HG03460 (cell line): ENCODE measurements at regions not wholly inside any gene's neighbourhood (a gene's known extent, or its start where the extent isn't known, plus 50 kb on each side); places are given as distances from the start of the nearest gene placed in this dataset.

ENCODE experiments used
- ATAC-seq: cut with Tn5 transposase; IDR thresholded peaks from one replicate; pipeline ENCODE4 v1.9.1; 2021; ENCODE audit not compliant: unreplicated experiment

DNA sequence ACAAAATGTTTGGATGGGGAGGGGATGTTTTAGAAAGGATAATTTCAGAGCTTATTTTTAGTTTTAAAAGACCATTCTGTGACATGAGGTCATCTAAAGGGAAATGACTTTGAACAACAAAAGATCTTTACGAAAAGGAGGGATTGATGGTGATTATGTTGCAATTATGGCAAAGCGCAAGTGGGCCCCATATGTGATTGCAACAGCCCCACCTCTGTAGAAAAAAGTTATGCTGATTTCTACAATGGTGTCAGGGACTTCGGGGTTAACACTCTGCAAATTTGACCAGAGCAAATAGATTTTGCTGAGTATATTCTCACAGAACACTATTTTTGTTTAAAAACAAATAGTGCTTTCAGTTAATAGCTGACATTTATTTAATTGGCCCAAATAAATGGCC, 312.8 kb downstream of the NSG2 start:
- no peak for ATAC-seq

DNA sequence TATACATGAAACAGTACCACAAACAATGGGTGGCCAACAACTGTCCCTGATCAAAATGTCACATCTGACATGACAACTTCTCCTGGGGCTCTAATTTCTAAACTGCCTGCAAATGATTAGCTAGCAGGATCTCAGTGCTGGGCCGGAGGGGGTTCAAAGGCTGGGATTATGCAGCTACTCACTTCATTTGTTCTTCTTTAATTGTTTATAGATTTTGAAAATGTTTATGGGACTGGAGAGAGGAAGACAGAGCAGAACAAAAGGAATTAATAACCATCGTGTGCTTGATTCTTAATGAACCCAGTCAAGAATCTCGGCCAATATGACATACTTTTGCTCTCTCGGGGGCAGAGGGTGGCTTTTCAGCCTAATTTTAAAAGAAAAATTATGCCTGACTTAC, 313.6 kb downstream of the NSG2 start:
- no peak for ATAC-seq

DNA sequence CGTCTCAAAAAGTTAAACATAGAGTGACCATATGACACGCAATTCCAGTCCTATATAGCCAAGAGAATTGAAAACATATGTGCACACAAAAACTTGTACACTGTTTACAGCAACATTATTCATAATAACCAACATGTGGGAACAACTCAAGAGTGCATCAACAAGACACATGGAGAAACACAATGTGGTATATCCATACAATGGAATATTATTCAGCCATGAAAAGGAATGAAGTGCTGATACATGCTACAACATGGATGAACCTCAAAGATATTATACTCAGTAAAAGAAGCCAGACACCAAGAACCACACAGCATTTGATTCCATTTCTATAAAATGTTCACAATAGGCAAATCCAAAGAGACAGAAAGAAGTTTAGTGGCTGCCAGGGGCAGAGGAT, 317.0 kb downstream of the NSG2 start:
- ATAC-seq: no peak

DNA sequence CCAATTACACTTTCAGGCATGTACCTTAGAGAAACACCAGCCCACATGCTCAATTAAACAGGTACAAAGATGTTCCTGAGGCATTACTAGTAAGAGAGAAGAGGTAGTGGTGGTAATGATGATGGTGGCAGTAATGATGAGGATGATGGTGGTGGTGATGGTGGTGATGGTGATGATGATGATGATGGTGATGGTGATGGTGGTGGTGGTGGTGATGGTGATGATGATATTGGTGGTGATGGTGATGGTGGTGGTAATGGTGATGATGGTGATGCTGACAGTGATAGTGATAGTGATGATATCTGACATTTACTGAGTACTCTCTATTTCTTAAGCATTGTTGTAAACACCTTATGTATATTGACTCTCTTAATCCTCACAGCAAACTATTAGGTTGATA, 318.4 kb downstream of the NSG2 start:
- ATAC-seq: no peak

DNA sequence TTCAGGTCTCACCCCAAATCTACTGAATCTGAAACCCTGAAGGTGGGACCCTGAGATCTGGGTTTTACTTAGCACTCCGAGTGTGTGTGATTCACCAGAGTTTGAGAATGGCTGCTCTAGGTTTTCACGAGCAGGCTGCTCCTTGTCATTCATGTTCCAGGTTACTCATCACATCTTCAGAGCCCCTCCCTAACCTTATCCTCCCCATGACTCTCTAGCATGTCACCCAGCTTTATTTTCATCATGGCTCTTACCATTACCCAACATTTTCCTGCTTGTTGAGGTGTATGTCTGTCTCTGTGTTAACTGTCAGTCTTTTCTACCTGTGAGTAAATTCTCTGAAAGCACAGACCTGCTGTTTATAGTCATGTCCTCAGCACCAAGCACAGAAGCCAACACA, 319.2 kb downstream of the NSG2 start:
- ATAC-seq: no peak

DNA sequence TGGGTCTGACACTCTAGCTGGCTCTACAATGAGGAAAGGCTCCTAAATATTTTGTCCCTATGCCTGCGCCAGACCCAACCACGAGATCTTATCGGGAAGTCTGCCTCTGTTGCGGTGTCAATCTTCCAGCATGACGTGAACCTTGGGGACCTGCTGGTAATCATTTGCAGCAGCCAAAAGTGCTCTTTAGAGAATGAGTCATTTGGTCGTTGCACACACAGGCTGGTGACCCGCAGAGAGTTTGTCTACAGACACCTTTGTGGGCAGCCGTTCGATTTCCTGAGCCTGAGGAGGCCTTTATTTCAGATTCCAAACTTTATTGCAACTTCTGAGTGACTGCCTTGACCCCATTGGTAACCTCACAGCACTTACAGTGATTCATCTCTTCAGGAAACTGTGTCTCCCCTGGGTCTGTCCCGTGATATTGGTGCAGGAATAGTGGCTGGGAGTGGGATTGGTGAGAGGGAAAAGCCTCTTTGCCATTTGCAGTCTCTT, 326.1 kb downstream of the NSG2 start:
- ATAC-seq: no peak

DNA sequence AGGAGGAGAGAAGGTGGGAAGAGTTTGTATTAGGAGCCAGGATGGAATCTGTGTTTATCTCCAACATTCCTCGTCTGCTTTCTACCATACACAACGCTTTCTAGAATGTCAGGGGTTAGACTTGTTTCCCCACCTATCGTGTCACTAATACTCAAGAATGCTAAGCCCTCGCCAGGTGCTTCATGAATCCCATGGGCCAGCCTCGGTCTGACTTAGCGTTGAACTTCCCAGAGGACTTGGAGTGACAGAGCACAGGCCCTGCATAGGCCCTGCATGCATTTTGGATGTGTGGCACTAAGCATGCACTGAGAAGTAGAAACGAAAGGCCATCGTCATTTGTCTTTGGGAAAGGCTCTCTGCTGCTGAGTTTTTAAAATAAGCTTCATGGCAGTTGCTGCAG, 328.7 kb downstream of the NSG2 start:
- no peak for ATAC-seq

DNA sequence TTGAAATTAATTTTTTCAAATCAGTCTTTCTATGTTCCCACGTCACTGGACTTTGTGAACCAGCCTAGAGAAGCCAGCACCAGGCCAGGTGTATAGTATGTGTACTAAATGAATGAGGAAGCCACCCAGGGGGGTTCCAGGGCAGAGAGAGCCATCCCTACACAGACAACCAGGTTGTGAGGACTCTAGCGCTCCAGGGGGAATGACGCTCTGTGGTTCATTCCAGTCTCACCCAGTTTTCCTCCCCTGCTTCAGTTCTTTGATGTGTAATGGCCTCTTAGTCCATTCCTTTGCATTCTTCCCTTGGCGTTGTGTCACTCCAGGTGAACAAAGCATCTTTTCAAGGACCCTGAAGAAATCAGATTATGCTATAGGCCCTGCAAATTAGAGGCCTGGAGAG, 330.6 kb downstream of the NSG2 start:
- ATAC-seq: no peak

DNA sequence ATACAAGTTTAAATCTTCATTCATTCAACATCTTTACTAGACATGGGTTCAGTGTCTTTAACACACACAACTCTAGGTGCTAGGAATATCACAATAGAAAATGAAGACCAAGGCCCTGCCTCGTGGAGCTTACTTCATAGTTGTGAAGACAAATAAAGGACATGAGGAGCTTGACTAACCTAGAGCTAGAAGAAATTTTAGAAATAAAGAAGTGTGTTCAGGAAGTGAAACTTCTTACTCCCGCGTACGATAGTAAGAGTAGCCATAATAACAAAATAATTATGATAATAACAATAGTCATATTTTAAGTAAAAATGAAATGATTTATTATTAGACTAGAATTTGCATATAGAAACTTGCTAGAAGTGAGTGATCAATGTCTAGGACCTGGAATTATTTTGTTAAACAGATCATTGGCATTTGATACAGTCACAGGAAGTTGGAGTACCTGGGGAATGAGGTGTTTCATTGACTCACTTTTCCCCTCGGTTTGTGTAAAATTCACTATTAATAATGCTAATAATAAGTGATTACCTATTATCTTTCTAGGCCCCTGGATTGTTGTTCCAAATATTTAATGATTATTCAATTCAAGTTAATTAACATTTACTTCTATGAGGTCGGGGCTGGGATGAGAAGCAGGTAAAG, 331.3 kb downstream of the NSG2 start:
- ATAC-seq: no peak

DNA sequence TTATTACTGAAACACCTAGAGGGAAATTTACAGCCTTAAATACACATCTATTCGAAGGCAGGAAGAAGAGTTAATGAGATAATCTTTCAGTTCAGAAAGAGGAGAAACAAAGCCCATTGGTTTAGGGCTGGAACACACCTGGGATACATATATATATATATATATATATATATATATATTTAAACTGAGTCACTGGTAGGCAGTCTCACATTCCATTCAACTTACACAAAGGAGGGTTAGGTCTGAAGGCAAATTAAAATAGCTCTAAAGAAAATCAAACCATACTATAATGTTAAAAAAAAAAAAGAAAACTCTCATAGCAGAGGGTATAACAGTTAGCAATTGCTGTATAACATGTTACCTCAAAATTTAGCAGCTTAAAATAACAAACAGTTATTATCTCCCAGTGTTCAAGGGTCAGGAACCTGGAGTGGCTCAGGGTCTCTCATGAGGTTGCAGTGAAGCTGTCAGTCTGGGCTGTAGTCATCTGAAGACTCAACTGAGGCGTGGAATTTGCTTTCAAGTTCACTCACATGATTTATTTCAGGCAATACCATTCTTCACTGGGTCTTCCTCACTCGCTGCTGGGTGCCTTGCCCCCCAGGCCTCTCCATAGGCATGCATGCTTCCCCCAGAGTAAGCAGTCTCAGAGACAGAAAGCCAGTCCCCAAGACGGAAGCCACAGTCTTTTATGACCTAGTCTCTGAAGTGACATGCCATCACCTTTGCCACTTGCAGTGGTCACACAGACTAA, 332.8 kb downstream of the NSG2 start:
- no peak for ATAC-seq

DNA sequence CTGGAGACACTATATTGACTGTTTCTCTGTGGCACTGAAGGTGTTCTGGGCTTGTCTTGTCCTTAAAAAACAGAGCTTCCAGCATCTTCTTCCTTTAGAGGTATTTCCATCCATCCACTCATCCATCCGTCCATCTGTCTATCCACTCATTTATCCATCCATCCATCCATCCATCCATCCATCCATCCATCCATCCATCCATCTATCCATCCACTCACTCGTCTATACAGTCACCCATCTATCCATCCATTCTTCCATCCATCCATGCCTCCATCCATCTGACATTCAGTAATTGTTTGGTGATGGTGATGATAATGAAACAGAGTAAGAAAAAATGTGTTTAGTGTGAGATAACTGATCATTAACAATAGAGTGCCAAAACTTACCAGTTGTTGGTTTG, 334.8 kb downstream of the NSG2 start:
- ATAC-seq: no peak

DNA sequence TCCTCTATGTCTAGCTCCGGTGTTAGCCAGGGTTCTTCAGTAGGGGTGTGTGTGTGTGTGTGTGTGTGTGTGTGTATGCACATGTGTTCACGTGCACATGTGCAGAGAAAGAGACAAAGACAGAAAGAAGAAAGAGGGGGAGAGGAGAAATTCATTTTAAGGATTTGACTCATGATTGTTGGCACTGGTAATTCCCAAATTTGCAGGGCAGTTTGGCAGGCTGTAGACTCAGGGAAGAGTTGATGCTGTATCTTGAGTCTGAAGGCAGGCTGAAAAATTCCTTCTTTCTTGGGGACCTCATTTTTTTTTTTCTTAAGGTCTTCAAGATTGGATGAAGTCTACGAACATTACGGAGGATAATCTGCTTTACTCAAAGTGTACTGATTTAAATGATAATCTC, 335.7 kb downstream of the NSG2 start:
- no peak for ATAC-seq

DNA sequence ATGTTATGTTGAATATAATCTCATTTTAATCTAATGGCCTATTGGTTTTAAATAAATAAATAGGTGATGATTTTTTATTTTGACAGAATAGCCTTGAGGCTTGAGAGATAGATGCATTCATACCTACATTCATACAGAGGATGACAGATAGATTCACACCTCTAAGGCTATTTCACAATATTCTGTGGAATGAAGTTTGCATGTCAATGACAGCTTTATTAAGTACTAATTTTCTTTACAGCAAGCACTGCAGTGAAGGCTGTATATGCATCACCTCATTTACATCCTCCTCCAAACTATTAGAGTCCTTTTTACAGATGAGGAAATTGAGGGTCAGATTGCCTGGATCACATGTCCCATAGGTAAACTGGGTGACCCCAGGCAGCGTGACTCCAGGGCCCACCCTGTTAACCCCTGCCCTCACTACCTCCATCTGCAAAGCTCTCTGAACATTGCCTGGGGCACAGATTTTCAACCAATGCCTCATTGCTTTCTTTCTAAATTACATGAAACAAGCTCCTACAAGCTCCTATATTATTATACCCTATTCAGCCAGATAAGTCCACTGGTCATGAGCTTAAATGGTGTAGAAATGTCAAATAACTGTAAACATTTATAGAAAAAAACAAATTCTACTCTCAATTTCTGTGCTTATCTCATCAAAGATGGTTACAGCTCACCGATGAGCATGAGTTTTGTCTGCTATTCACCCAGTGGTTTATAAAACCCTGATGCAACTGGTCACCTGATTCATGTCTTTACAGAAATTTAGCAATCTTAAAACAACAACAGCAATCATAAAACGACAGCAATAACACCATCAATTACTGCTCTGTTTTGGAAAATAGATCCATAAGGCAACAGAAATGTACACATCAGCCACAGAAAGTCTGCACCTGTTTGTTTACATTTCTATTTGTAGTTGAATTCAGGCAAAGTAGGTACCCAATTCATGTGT, 338.0 kb downstream of the NSG2 start:
- ATAC-seq: no peak

DNA sequence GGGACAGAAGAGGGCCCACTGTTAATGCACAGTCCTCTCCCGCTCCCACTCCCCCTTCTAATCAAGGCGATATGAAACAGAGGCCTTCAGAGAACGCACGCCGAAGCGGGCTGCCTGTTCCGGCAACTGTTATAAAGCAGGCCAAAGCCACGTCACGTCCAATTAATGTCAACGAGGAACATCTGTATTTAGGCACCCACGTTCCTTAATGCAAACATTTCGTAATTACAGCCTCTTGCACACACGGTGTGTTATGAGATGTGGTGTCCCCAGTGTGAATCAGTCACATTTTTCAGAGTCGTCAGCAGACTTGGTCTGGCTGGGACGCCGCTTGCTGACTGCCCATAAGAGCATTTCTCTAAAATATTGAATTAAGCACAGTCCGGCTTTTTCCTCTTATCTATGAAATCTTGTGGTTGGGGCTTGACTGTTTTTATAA, 339.0 kb downstream of the NSG2 start:
- no peak for ATAC-seq

DNA sequence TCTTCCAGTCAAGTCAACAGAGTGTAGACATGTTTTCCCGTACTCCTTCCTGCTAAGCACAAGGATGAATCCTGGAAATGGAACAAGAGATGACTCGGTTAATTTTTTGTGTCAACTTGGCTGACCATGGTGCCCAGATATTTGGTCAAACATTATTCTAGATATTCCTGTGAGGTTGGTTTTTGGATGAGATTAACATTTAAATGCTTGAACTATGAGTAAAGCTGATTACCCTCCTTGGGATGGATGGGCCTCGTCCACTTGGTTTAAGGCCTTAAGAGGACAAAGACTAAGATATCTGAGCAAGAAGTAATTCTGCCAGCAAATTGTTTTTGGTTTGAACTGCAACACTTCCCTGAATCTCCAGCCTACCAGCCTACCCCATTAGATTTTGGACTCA, 338.1 kb upstream of the MSX2 start:
- ATAC-seq: no peak

DNA sequence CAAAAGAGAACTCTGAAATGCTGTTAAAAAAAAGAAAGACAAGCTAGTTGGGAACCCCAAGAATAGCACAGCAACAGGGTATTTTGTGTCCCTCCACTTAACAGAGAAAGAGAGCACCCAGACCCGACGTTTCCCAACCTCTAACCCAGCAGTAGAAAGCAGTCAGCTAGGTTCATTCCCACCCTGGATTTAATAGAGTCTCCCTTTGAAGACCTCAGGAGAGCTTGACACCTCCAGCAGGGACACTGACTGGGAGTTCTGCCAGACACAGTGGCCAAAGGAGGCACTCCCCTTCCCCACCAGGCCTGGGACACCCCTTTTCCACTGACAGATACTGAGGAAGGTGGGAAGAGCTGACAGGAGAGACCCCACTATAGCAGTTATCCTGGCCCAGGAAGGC, 337.5 kb upstream of the MSX2 start:
- no peak for ATAC-seq

DNA sequence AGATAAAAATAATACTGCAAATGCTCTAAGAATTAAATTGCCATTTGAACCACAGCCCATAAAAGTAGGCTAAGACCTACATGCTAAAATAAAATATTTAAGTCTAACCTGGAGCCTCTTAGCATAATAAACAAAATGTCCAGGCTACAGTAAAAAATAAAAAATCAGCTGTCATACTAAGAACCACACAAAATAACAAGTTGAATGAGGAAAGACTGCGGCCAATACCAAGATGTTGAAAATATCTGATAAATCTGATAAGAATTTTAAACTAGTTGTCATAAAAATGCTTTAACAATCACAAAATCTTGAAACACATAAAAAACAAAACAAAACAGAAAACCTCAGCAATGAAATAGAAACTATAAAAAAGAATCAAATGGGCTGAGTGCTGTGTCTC, 336.9 kb upstream of the MSX2 start:
- ATAC-seq: no peak

DNA sequence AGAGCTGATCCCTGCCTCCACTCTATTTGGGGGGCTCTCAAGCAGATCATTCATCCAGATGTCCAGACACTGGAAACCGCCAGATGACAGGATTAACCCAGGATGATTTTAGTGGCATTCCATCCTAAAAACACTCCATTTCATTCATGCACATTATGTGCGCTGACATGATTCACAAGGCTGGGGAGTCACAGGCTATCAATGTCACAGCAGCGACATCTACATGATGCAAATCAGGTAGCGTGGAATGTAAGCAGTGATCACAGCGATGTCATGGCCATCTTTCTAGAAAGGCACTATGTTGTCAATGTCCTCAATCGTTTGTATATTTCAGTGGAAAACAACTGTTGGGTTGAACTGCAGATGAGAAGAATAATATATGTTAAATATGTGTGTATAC, 331.5 kb upstream of the MSX2 start:
- ATAC-seq: no peak

DNA sequence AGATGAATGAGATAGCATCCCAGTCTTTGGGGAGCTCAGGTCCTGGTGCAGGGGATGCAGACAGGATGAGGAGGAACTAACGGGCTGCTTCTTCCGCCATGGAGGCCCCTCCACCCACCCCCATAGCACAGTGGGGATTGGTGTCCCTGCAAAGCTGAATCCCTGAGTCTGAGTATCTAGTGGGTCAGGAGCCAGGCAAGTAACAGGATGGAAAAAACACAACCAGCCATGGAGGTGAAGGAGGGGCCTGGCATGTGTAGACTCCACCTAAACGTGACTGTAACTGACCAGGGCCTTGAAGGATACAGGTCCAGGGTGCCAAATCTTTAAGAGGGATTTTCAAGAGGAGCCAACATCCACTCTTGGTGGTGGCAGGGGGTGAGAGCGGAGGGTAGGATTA, 327.8 kb upstream of the MSX2 start:
- no peak for ATAC-seq

DNA sequence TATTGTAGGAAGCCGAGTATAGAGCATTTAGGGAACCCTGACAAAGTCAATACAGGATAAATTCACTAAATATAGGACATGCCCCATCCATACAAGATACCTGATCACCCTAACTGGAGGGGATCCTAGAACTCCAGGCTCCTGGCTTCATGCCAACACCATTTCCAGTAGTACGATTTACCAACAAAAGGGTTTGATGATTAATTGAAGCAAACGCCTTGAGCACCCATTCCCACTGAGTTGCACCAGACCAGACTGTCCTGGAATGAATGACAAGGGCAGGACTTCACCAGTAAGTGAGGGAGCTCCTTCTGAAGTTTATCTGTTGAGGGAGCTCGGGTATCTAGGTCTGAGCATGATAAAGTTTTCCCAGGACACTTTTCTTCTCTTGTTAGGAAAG, 327.2 kb upstream of the MSX2 start:
- ATAC-seq: no peak

DNA sequence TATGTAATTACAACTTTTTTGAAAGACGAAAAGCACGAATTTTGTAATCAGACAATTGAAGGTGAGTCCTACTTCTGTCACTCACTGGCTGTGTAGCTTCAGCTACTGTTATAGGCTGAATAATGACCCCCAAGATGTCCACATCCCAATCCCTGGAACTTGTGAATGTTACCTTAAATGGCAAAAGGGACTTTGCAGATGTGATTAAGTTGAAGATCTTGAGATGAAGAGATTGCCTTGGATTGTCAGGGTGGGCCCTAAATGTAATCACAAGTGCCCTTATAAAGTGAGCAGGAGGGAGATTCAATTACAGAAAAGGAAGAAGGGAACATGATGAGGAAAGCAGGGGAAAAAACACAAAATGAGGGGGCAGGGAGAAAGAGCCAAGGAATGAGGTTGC, 326.2 kb upstream of the MSX2 start:
- no peak for ATAC-seq

DNA sequence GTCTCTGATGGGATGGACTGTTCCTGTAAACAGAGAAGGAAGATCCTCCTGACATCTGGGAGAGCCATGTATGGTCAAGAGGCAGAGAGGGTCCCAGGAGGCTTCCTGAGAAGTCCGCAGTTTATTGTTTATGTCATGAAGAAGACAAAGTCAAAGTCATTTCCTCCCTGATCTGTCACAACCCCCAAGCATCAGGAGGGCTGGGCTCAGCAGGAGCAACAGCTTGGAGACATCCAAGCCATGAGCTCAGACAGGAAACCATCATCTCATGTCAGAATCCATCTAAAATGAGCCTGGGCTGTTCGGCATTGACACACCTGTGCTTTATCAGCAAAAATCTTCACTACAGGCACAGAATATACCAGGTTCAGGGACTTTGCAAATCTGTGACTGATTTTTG, 325.0 kb upstream of the MSX2 start:
- ATAC-seq: no peak
